Upper lobe of left lung (tissue), 6 donors: ENCODE measurements at regions not wholly inside any gene's neighbourhood (a gene's known extent, or its start where the extent isn't known, plus 50 kb on each side); places are given as distances from the start of the nearest gene placed in this dataset.

Experiments
- ATAC-seq, 2 donors: fragments of 200-7000 bp; cut with Tn5 transposase; one replicate each; pipeline ENCODE4 v1.9.1; 2022; ENCODE audit warnings: mild to moderate bottlenecking in 2 of 2, moderate library complexity in 2 of 2; ENCODE audit not compliant: low FRiP score in 2 of 2
- DNase-seq, 2 donors: peaks; one replicate each; pipeline ENCODE4 v3.0.0-alpha.2; 2019 to 2020
- H3K27ac ChIP-seq, 4 donors: fragments of 200-600 bp; sonication (generic); one replicate each; pipeline ENCODE4 v1.5.1; 2016 to 2019
- H3K27me3 ChIP-seq, 4 donors: fragments of 200-600 bp; sonication (generic); one replicate each; pipeline ENCODE4 v1.5.1; 2017 to 2019
- H3K36me3 ChIP-seq, 4 donors: fragments of 200-600 bp; sonication (generic); one replicate each; pipeline ENCODE4 v1.5.1; 2016 to 2019
- H3K4me1 ChIP-seq, 4 donors: fragments of 200-600 bp; sonication (generic); one replicate each; pipeline ENCODE4 v1.5.1; 2018 to 2019
- H3K4me3 ChIP-seq, 4 donors: fragments of 200-600 bp; sonication (generic); one replicate each; pipeline ENCODE4 v1.5.1; 2017 to 2019; ENCODE audit warnings: mild to moderate bottlenecking in 2 of 4, moderate library complexity in 1 of 4
- H3K9me3 ChIP-seq, 4 donors: fragments of 200-600 bp; sonication (generic); one replicate each; pipeline ENCODE4 v1.5.1; 2018 to 2019
- CTCF ChIP-seq, 6 experiments: fragments of 450-650 bp in 4 of 6; fragments of 200-600 bp in 2 of 6; sonication (generic) in 2 of 6; IDR thresholded peaks; one replicate each; pipeline ENCODE4 v1.5.1; 2016 to 2019; ENCODE audit warnings: antibody characterized with exemption in 6 of 6
- EP300 ChIP-seq, 4 donors: sonication (generic); formaldehyde crosslinking; IDR thresholded peaks; one replicate each; pipeline ENCODE4 v1.5.1; 2017; ENCODE audit warnings: antibody characterized with exemption in 4 of 4, control low read depth in 2 of 4
- POLR2A ChIP-seq, 4 donors: fragments of 450-650 bp; IDR thresholded peaks; one replicate each; pipeline ENCODE4 v1.5.1; 2016 to 2017; ENCODE audit warnings: antibody characterized with exemption in 4 of 4, mild to moderate bottlenecking in 2 of 4
- POLR2AphosphoS5 ChIP-seq, 2 donors: sonication (generic); formaldehyde crosslinking; IDR thresholded peaks; one replicate each; pipeline ENCODE4 v1.5.1; 2017; ENCODE audit warnings: antibody characterized with exemption in 2 of 2
- WGBS, 2 donors: methylation state at CpG; one replicate each; pipeline ENCODE4 v1.1.5; 2017 to 2018; 5-methylcytosine and 5-hydroxymethylcytosine counted together
- donor health status: DM: no; HTN: no; CAD: no; lungs with moderate emphysema.
- donor health status: DM: no; HTN: yes; CAD: no; lungs with severe emphysema.

- Histone ChIP-seq H3K4me3 (no peak overlapping the region), H3K36me3 (no peaks in the 10 kb centered on the region), H3K27me3 (no peaks in the 10 kb centered on the region), H3K4me1 (no peaks in the 10 kb centered on the region), H3K9me3 (no peaks in the 10 kb centered on the region), H3K27ac (no peak overlapping the region)
- ATAC-seq (no peak), DNase-seq (no peak)
- 52 to 55% methylated on average over 2 of the region's 2 CpGs for WGBS, 2 donors
- TF ChIP-seq POLR2AphosphoS5 (IDR thresholded peaks at IDR 0.05): no peak
- no peak for TF ChIP-seq POLR2A (IDR thresholded peaks at IDR 0.05)
- TF ChIP-seq EP300 (IDR thresholded peaks at IDR 0.05): no peak
- no peak for TF ChIP-seq CTCF (IDR thresholded peaks at IDR 0.05)
Measured at GRCh38 chrX:143455046-143455445, 62.2 kb downstream of the SPANXN3 start.

- TF ChIP-seq EP300 (IDR thresholded peaks at IDR 0.05): no peak
- peak in 1 of 6 experiments; percentile 15 for TF ChIP-seq CTCF (IDR thresholded peaks at IDR 0.05)
- no peak for DNase-seq
- Histone ChIP-seq H3K9me3 (no peaks in the 10 kb centered on the region), H3K27ac (no peak overlapping the region), H3K27me3 (no peaks in the 10 kb centered on the region), H3K4me1 (no peaks in the 10 kb centered on the region), H3K36me3 (no peaks in the 10 kb centered on the region), H3K4me3 (no peak overlapping the region)
- WGBS, 2 donors: 17 to 23% methylated on average over 7 of the region's 7 CpGs
- ATAC-seq: no peak
Measured at GRCh38 chrX:143437439-143437838, 79.8 kb downstream of the SPANXN3 start.

DNA sequence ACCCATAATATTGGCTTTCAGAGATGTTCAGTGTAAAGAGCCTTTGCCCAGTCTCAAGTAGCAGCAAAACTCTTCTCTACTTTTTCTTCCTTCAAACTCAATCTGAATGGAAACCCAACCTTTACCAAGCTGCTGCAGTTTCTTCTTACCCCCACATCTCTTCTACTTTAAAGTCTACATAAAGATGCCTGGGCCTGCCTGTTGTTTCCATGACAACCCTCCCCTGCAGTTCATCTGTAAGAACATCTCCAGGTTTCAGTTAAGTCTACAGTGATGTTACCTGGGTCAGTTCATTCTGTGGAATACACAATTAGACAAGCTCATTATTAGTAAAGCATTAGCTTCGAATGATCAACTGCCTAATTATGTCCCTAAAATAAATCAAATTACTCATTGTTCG lies 81.4 kb downstream of the SPANXN3 start:
- TF ChIP-seq POLR2A (IDR thresholded peaks at IDR 0.05) (no peak), CTCF (IDR thresholded peaks at IDR 0.05) (no peak), EP300 (IDR thresholded peaks at IDR 0.05) (no peak), POLR2AphosphoS5 (IDR thresholded peaks at IDR 0.05) (no peak)
- no peak for DNase-seq
- no peak overlapping the region for H3K4me3 ChIP-seq
- 76% methylated on average over 2 of the region's 2 CpGs for WGBS, 2 donors
- no peaks in the 10 kb centered on the region for H3K27me3 ChIP-seq
- ATAC-seq: no peak
- H3K27ac ChIP-seq: no peak overlapping the region
- no peaks in the 10 kb centered on the region for H3K9me3 ChIP-seq
- H3K36me3 ChIP-seq: no peaks in the 10 kb centered on the region
- H3K4me1 ChIP-seq: no peaks in the 10 kb centered on the region

DNA sequence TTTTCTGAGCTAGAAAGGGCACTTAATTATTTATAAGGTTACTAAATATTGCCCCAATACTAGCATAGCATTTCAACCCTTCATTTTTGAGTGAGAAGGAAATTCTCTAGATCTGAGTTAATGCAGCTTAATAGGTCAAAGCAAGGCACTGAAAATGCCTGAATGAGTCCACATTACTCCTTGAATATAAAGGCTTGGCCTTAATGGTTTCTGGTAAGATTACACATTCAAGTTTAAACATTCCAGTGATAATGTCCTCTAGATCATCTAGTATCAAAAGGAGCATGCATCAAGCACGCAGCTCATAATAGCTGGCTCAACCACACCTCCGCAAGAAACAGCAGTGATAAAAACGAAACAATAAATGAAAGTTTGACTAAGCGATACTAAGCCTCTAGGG lies 87.5 kb downstream of the SPANXN3 start:
- Histone ChIP-seq H3K9me3 (no peaks in the 10 kb centered on the region), H3K4me1 (no peaks in the 10 kb centered on the region), H3K27me3 (no peaks in the 10 kb centered on the region), H3K36me3 (no peaks in the 10 kb centered on the region), H3K27ac (no peak overlapping the region), H3K4me3 (no peak overlapping the region)
- DNase-seq: no peak
- TF ChIP-seq CTCF (IDR thresholded peaks at IDR 0.05) (no peak), POLR2A (IDR thresholded peaks at IDR 0.05) (no peak), EP300 (IDR thresholded peaks at IDR 0.05) (no peak), POLR2AphosphoS5 (IDR thresholded peaks at IDR 0.05) (no peak)
- ATAC-seq: no peak
- 52 to 59% methylated on average over 4 of the region's 4 CpGs for WGBS, 2 donors

DNA sequence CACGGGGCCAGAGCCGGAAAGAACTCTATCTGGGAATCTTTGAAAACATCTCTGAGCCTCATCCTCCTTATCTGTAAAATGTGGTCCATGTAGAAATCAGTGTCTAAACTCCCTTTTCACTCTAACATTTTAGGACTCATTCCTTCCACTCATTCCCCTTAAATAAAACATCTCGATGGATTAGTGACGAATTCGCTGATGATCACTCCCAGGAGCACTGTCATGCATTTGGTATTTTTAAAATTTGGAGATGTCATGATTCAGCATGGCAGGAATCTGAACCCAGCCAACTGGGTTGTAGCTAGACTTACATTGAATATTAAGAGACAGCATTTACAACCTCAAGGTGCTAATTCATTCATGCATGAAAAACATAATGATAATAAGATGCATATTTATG lies 88.1 kb downstream of the SPANXN3 start:
- 87 to 96% methylated on average over 5 of the region's 5 CpGs for WGBS, 2 donors
- Histone ChIP-seq H3K4me1 (no peaks in the 10 kb centered on the region), H3K9me3 (no peaks in the 10 kb centered on the region), H3K27me3 (no peaks in the 10 kb centered on the region), H3K27ac (no peak overlapping the region), H3K36me3 (no peaks in the 10 kb centered on the region), H3K4me3 (no peak overlapping the region)
- no peak for DNase-seq
- TF ChIP-seq POLR2AphosphoS5 (IDR thresholded peaks at IDR 0.05): no peak
- no peak for TF ChIP-seq CTCF (IDR thresholded peaks at IDR 0.05)
- no peak for TF ChIP-seq EP300 (IDR thresholded peaks at IDR 0.05)
- no peak for ATAC-seq
